Caco-2 (cell line): ENCODE measurements at regions not wholly inside any gene's neighbourhood (a gene's known extent, or its start where the extent isn't known, plus 50 kb on each side); places are given as distances from the start of the nearest gene placed in this dataset.

Experiments used
- BruUV-seq: library from RNA; stranded (reverse); fragments of 400-500 nt; replicated peaks from 2 replicates; lab custom pipeline; 2021; lab: Mats Ljungman, UMichigan
- CTCF ChIA-PET: fragments of 300-600 bp; sonication (Branson Sonifier 250); formaldehyde crosslinking; loops from one replicate; lab custom pipeline; 2022; ENCODE audit warnings: antibody characterized with exemption; lab: Charles Lee
- POLR2A ChIA-PET: fragments of 300-600 bp; sonication (Branson Sonifier 250); formaldehyde crosslinking; loops from one replicate; lab custom pipeline; 2022; ENCODE audit warnings: antibody characterized with exemption; lab: Charles Lee
- DNase-seq, 2 experiments: peaks; one replicate each; pipeline versions ENCODE4 v3.0.0 to v3.0.0-alpha.2; 2020 to 2022
- H3K27me3 ChIP-seq: replicated peaks from 2 replicates; pipeline ENCODE4 v1.6.0; 2011; ENCODE audit warnings: low read length; ENCODE audit not compliant: control insufficient read depth, insufficient read depth
- H3K36me3 ChIP-seq: 2 replicates; pipeline ENCODE4 v1.5.1; 2011; ENCODE audit warnings: low read length; ENCODE audit not compliant: control insufficient read depth, insufficient read depth
- H3K4me1 ChIP-seq: fragments of 250-450 bp; sonication (Bioruptor Pico); 2 replicates; pipeline ENCODE4 v1.5.1; 2020; ENCODE audit warnings: mild to moderate bottlenecking
- H3K4me3 ChIP-seq: 2 replicates; pipeline ENCODE4 v1.5.1; 2011; ENCODE audit warnings: low read depth, mild to moderate bottlenecking, control low read depth, low read length
- H3K9me3 ChIP-seq: fragments of 250-450 bp; sonication (Bioruptor Pico); 2 replicates; pipeline ENCODE4 v1.5.1; 2020; ENCODE audit warnings: mild to moderate bottlenecking, moderate library complexity
- H3K27ac Mint-ChIP-seq: one replicate; pipeline ENCODE4 v1.8.0; 2022; ENCODE audit warnings: mixed read lengths; ENCODE audit not compliant: unreplicated experiment
- H3K27me3 Mint-ChIP-seq: one replicate; pipeline ENCODE4 v1.8.0; 2022; ENCODE audit warnings: mixed read lengths; ENCODE audit not compliant: insufficient read depth, unreplicated experiment
- H3K36me3 Mint-ChIP-seq: one replicate; pipeline ENCODE4 v1.8.0; 2022; ENCODE audit warnings: mild to moderate bottlenecking, mixed read lengths; ENCODE audit not compliant: insufficient read depth, unreplicated experiment
- H3K4me1 Mint-ChIP-seq: one replicate; pipeline ENCODE4 v1.8.0; 2022; ENCODE audit warnings: low read depth, mixed read lengths; ENCODE audit not compliant: unreplicated experiment
- H3K4me3 Mint-ChIP-seq: one replicate; pipeline ENCODE4 v1.8.0; 2022; ENCODE audit warnings: mild to moderate bottlenecking, moderate library complexity, mixed read lengths; ENCODE audit not compliant: unreplicated experiment
- H3K9me3 Mint-ChIP-seq: one replicate; pipeline ENCODE4 v1.8.0; 2022; ENCODE audit warnings: mixed read lengths; ENCODE audit not compliant: unreplicated experiment
- CTCF ChIP-seq, 2 experiments: fragments of 200-600 bp in 1 of 2; IDR thresholded peaks; 1 replicate in 1 of 2; 2 replicates in 1 of 2; pipeline versions ENCODE4 v1.5.1 to v1.8.0; 2011 to 2022; ENCODE audit warnings: antibody characterized with exemption in 1 of 2, control low read depth in 1 of 2, inconsistent platforms in 1 of 2, low read depth in 1 of 2, low read length in 1 of 2, mild to moderate bottlenecking in 1 of 2, moderate library complexity in 1 of 2; ENCODE audit not compliant: insufficient read depth in 1 of 2, severe bottlenecking in 1 of 2, unreplicated experiment in 1 of 2
- intact Hi-C: fragments of 100-400 bp; cut with micrococcal nuclease; formaldehyde crosslinking; loops from one replicate; pipeline ENCODE4 v1.10.0; 2022; ENCODE audit not compliant: unreplicated experiment

- no peak overlapping the region for H3K4me3 Mint-ChIP-seq
- H3K27me3 Mint-ChIP-seq: no peaks in the 10 kb centered on the region
- H3K9me3 Mint-ChIP-seq: peaks cover 13% of the 10 kb centered on the region
- no peaks in the 10 kb centered on the region for H3K4me1 Mint-ChIP-seq
- ChIA-PET CTCF (no interaction called here), POLR2A (no interaction called here)
- H3K9me3 ChIP-seq: 0 out of 2 replicates have a peak, but pooled peaks cover 3% of the 10 kb centered on the region
- no TSS peak for BruUV-seq
- no peaks in the 10 kb centered on the region for H3K4me1 ChIP-seq
- DNase-seq: no peak
- no peaks in the 10 kb centered on the region for H3K36me3 ChIP-seq
- H3K4me3 ChIP-seq: no peak overlapping the region
- H3K27me3 ChIP-seq: no peaks in the 10 kb centered on the region
- no peaks in the 10 kb centered on the region for H3K36me3 Mint-ChIP-seq
- no peak overlapping the region for H3K27ac Mint-ChIP-seq
- no peak for TF ChIP-seq CTCF (IDR thresholded peaks at IDR 0.05; ENCODE audit: insufficient read depth in 1 of 2, low read depth in 1 of 2, low read length in 1 of 2, severe bottlenecking in 1 of 2, unreplicated experiment in 1 of 2)
- intact Hi-C loops: no loop called here
Measured at GRCh38 chr5:5904113-5904512, 474.2 kb downstream of the MED10 start.

DNA sequence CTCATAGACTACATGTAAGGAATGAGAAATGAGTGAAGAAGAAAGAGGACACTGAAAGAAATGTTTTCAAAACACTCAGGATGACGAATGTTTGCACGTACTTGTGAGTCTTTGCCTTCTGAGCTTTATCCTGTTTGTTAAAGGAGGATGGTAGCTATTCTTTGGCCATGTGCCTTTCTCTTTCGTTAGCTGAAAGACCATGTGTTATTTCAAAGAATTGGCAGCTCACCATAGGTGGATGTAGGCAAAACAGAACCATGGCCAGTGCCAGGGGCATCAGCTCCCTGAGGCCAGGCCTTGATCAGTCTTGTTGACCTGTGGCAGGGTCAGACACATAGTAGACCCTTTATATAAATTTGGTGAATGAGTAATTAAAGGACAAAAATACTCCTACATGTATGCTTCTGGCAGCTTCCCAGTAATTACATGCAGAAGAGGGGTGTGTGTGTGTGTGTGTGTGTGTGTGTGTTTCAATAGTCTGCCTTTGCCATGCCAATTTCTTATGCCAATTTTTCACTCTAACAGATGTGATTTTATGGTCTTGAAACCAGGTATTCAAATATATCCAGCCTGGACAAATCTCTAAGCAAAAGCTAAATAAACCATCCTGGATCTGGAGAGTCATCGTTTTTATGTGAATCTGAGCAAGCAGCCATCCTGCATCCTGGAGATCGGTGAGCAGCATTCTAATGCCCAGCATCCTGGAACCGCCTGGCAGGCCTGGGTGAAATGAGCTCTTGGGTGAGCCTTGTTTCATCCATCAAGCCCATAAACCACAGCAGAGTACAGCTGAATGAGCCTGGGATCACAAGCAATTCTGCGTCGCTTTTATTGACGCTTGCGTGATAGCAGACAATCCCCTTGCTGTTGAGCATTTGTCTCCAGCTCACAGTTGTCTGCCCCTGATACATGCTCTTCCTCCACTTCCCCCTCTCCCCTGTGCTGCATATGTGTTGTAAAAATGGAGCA lies 475.4 kb downstream of the MED10 start:
- intact Hi-C loops: no loop called here
- no peak for TF ChIP-seq CTCF (IDR thresholded peaks at IDR 0.05; ENCODE audit: insufficient read depth in 1 of 2, low read depth in 1 of 2, low read length in 1 of 2, severe bottlenecking in 1 of 2, unreplicated experiment in 1 of 2)
- Histone ChIP-seq H3K4me3 (no peak overlapping the region), H3K36me3 (no peaks in the 10 kb centered on the region), H3K9me3 (0 out of 2 replicates have a peak, but pooled peaks cover 3% of the 10 kb centered on the region), H3K4me1 (no peaks in the 10 kb centered on the region), H3K27me3 (no peaks in the 10 kb centered on the region)
- no peak for DNase-seq
- ChIA-PET CTCF (no interaction called here), POLR2A (no interaction called here)
- no peak overlapping the region for H3K27ac Mint-ChIP-seq
- no TSS peak for BruUV-seq
- no peaks in the 10 kb centered on the region for H3K36me3 Mint-ChIP-seq
- H3K27me3 Mint-ChIP-seq: no peaks in the 10 kb centered on the region
- H3K9me3 Mint-ChIP-seq: peaks cover 13% of the 10 kb centered on the region
- H3K4me1 Mint-ChIP-seq: no peaks in the 10 kb centered on the region
- no peak overlapping the region for H3K4me3 Mint-ChIP-seq

- Mint-ChIP-seq H3K27me3 (no peaks in the 10 kb centered on the region), H3K36me3 (no peaks in the 10 kb centered on the region), H3K27ac (no peak overlapping the region), H3K4me3 (no peak overlapping the region), H3K4me1 (no peaks in the 10 kb centered on the region), H3K9me3 (peaks cover 13% of the 10 kb centered on the region)
- no peak for DNase-seq
- TF ChIP-seq CTCF (IDR thresholded peaks at IDR 0.05; ENCODE audit: insufficient read depth in 1 of 2, low read depth in 1 of 2, low read length in 1 of 2, severe bottlenecking in 1 of 2, unreplicated experiment in 1 of 2): no peak
- Histone ChIP-seq H3K27me3 (no peaks in the 10 kb centered on the region), H3K9me3 (0 out of 2 replicates have a peak, but pooled peaks cover 3% of the 10 kb centered on the region), H3K4me1 (no peaks in the 10 kb centered on the region), H3K4me3 (no peak overlapping the region), H3K36me3 (no peaks in the 10 kb centered on the region)
- ChIA-PET POLR2A (no interaction called here), CTCF (no interaction called here)
- intact Hi-C loops: no loop called here
- BruUV-seq: no TSS peak
Measured at GRCh38 chr5:5900350-5900749, 477.9 kb downstream of the ICE1 start.
